ENCODE measurements at regions not wholly inside any gene's neighbourhood (a gene's known extent, or its start where the extent isn't known, plus 50 kb on each side); places are given as distances from the start of the nearest gene placed in this dataset.
"Not testable (repeated sequence)": the region's sequence is repeated elsewhere in the genome, so short reads cannot be mapped to it uniquely, and the experiment has no call there.

- H3K4me1 Mint-ChIP-seq; H3K27ac ChIP-seq (ENCODE audit: insufficient read depth, low read length, poor library complexity, severe bottlenecking); H3K4me3 Mint-ChIP-seq; H3K36me3 ChIP-seq (ENCODE audit: control insufficient read depth, insufficient read depth, low read length); H3K27me3 ChIP-seq (ENCODE audit: control insufficient read depth, insufficient read depth, low read length); H3K36me3 Mint-ChIP-seq; H3K9me3 Mint-ChIP-seq; H3K27me3 Mint-ChIP-seq; H3K4me1 ChIP-seq (ENCODE audit: control insufficient read depth, insufficient read depth, low read length, poor library complexity, severe bottlenecking); ATAC-seq (ENCODE audit: low read depth in 2 of 2); H3K27ac Mint-ChIP-seq; H3K4me3 ChIP-seq (ENCODE audit: low read depth, low read length); H3K9me3 ChIP-seq (ENCODE audit: control insufficient read depth in 2 of 2, low read length in 2 of 2): not testable (repeated sequence)
- DNase-seq: peak in 1 of 3 donors; percentile 15
Measured at GRCh38 chr3:75609598-75609997, 54.5 kb upstream of the FRG2C start.

GRCh38 chr3:75610773-75611172 is 53.4 kb upstream of the FRG2C start:
- H3K4me1 ChIP-seq (ENCODE audit: control insufficient read depth, insufficient read depth, low read length, poor library complexity, severe bottlenecking): no peaks in the 10 kb centered on the region
- H3K27ac Mint-ChIP-seq: no peak overlapping the region
- peaks cover 0 to 2% (median 0%) of the 10 kb centered on the region in 7 donors for H3K9me3 Mint-ChIP-seq
- DNase-seq (no peak), ATAC-seq (ENCODE audit: low read depth in 2 of 2) (no peak)
- no peak overlapping the region for H3K4me3 Mint-ChIP-seq
- no peak overlapping the region for H3K4me3 ChIP-seq (ENCODE audit: low read depth, low read length)
- no peaks in the 10 kb centered on the region for H3K4me1 Mint-ChIP-seq
- H3K27me3 ChIP-seq (ENCODE audit: control insufficient read depth, insufficient read depth, low read length): no peaks in the 10 kb centered on the region
- no peaks in the 10 kb centered on the region for H3K36me3 Mint-ChIP-seq
- H3K36me3 ChIP-seq (ENCODE audit: control insufficient read depth, insufficient read depth, low read length): no peaks in the 10 kb centered on the region
- H3K27me3 Mint-ChIP-seq: peaks cover 5% of the 10 kb centered on the region
- no peaks in the 10 kb centered on the region for H3K9me3 ChIP-seq (ENCODE audit: control insufficient read depth in 2 of 2, low read length in 2 of 2)
- no peak overlapping the region for H3K27ac ChIP-seq (ENCODE audit: insufficient read depth, low read length, poor library complexity, severe bottlenecking)

GRCh38 chr3:75611724-75612460 is 52.2 kb upstream of the FRG2C start:
- ATAC-seq (ENCODE audit: low read depth in 2 of 2); H3K9me3 Mint-ChIP-seq: not testable (repeated sequence)

More at GRCh38 chr3:75611724-75612460, 52.2 kb upstream of the FRG2C start:
- H3K27me3 Mint-ChIP-seq; H3K27me3 ChIP-seq (ENCODE audit: control insufficient read depth, insufficient read depth, low read length); H3K27ac ChIP-seq (ENCODE audit: insufficient read depth, low read length, poor library complexity, severe bottlenecking); H3K36me3 ChIP-seq (ENCODE audit: control insufficient read depth, insufficient read depth, low read length); H3K9me3 ChIP-seq (ENCODE audit: control insufficient read depth in 2 of 2, low read length in 2 of 2); H3K4me3 ChIP-seq (ENCODE audit: low read depth, low read length); H3K4me3 Mint-ChIP-seq; H3K4me1 ChIP-seq (ENCODE audit: control insufficient read depth, insufficient read depth, low read length, poor library complexity, severe bottlenecking); H3K4me1 Mint-ChIP-seq; H3K36me3 Mint-ChIP-seq; H3K27ac Mint-ChIP-seq: not testable (repeated sequence)
- peak in 1 of 3 donors; percentile 23 for DNase-seq
